GM23338 (cell line): ENCODE measurements at regions not wholly inside any gene's neighbourhood (a gene's known extent, or its start where the extent isn't known, plus 50 kb on each side); places are given as distances from the start of the nearest gene placed in this dataset.

Source experiments
- ATAC-seq: fragments of 200-7000 bp; cut with Tn5 transposase; 3 replicates; pipeline ENCODE4 v1.9.1; 2020
- DNase-seq: peaks from one replicate; pipeline ENCODE4 v3.0.0-alpha.2; 2015; ENCODE audit warnings: low spot score
- H2AFZ ChIP-seq: fragments of 200-600 bp; sonication (generic); 2 replicates; pipeline ENCODE4 v1.8.0; 2016; ENCODE audit warnings: antibody characterized with exemption, mild to moderate bottlenecking, moderate library complexity
- H3F3A ChIP-seq: fragments of 200-600 bp; sonication (generic); replicated peaks from 2 replicates; pipeline ENCODE4 v1.8.0; 2017; ENCODE audit warnings: antibody characterized with exemption, mixed run types, low read depth
- H3K27ac ChIP-seq: fragments of 200-600 bp; sonication (generic); 2 replicates; pipeline ENCODE4 v1.6.1; 2016; ENCODE audit warnings: low read depth
- H3K27me3 ChIP-seq: fragments of 200-600 bp; sonication (generic); 2 replicates; pipeline ENCODE4 v1.8.0; 2016; ENCODE audit warnings: mild to moderate bottlenecking, mixed run types, moderate library complexity; ENCODE audit not compliant: insufficient read depth
- H3K36me3 ChIP-seq: fragments of 200-600 bp; sonication (generic); 2 replicates; pipeline ENCODE4 v1.8.0; 2016; ENCODE audit warnings: mild to moderate bottlenecking; ENCODE audit not compliant: insufficient read depth
- H3K4me1 ChIP-seq: fragments of 200-600 bp; sonication (generic); 2 replicates; pipeline ENCODE4 v1.8.0; 2016; ENCODE audit warnings: mild to moderate bottlenecking, moderate library complexity; ENCODE audit not compliant: insufficient read depth
- H3K4me2 ChIP-seq: fragments of 200-600 bp; sonication (generic); 2 replicates; pipeline ENCODE4 v1.7.1; 2017; ENCODE audit warnings: mixed run types
- H3K4me3 ChIP-seq: fragments of 200-600 bp; sonication (generic); 2 replicates; pipeline ENCODE4 v1.6.1; 2016; ENCODE audit warnings: mixed run types
- H3K79me2 ChIP-seq: fragments of 200-600 bp; sonication (generic); replicated peaks from 2 replicates; pipeline ENCODE4 v1.8.0; 2017; ENCODE audit warnings: mild to moderate bottlenecking; ENCODE audit not compliant: insufficient read depth
- H3K9me2 ChIP-seq: fragments of 200-600 bp; sonication (generic); 2 replicates; pipeline ENCODE4 v1.8.0; 2017; ENCODE audit not compliant: insufficient read depth
- H4K20me1 ChIP-seq: fragments of 200-600 bp; sonication (generic); replicated peaks from 2 replicates; pipeline ENCODE4 v1.8.0; 2017; ENCODE audit warnings: mild to moderate bottlenecking; ENCODE audit not compliant: insufficient read depth
- H3K27ac Mint-ChIP-seq: 2 replicates; pipeline ENCODE4 v1.8.0; 2020; ENCODE audit warnings: inconsistent platforms, mild to moderate bottlenecking, moderate library complexity, mixed read lengths
- H3K27me3 Mint-ChIP-seq: 3 replicates; pipeline ENCODE4 v1.8.0; 2022; ENCODE audit warnings: low read depth, mild to moderate bottlenecking, moderate library complexity, mixed read lengths, inconsistent platforms; ENCODE audit not compliant: insufficient read depth, poor library complexity
- H3K36me3 Mint-ChIP-seq: 3 replicates; pipeline ENCODE4 v1.8.0; 2021; ENCODE audit warnings: low read depth, mild to moderate bottlenecking, inconsistent platforms, moderate library complexity, mixed read lengths
- H3K4me1 Mint-ChIP-seq: 3 replicates; pipeline ENCODE4 v1.8.0; 2020; ENCODE audit warnings: mild to moderate bottlenecking, inconsistent platforms, mixed read lengths
- H3K4me3 Mint-ChIP-seq: 3 replicates; pipeline ENCODE4 v1.8.0; 2021; ENCODE audit warnings: moderate library complexity, mild to moderate bottlenecking, inconsistent platforms, mixed read lengths
- H3K9me3 Mint-ChIP-seq: 3 replicates; pipeline ENCODE4 v1.8.0; 2020; ENCODE audit warnings: moderate library complexity, mild to moderate bottlenecking, inconsistent platforms, mixed read lengths
- CREB1 ChIP-seq: fragments of 250-450 bp; sonication (Bioruptor Pico); IDR thresholded peaks from 2 replicates; pipeline ENCODE4 v1.5.0; 2020; ENCODE audit warnings: low read depth, mild to moderate bottlenecking, moderate library complexity
- EZH2 ChIP-seq: fragments of 200-600 bp; sonication (generic); IDR thresholded peaks from one replicate; pipeline ENCODE4 v1.8.0; 2017; ENCODE audit warnings: antibody characterized with exemption, mild to moderate bottlenecking, low read depth; ENCODE audit not compliant: unreplicated experiment
- EZH2phosphoT487 ChIP-seq: fragments of 200-600 bp; sonication (generic); IDR thresholded peaks from one replicate; pipeline ENCODE4 v1.8.1; 2018; ENCODE audit warnings: antibody characterized with exemption; ENCODE audit not compliant: unreplicated experiment
- JUNB ChIP-seq: IDR thresholded peaks from one replicate; pipeline ENCODE4 v1.6.1; 2016; ENCODE audit warnings: antibody characterized with exemption; ENCODE audit not compliant: unreplicated experiment
- NANOG ChIP-seq: IDR thresholded peaks from 2 replicates; pipeline ENCODE4 v1.6.1; 2016; ENCODE audit warnings: antibody characterized with exemption, borderline replicate concordance
- POLR2AphosphoS5 ChIP-seq: IDR thresholded peaks from 2 replicates; pipeline ENCODE4 v1.6.1; 2016; ENCODE audit warnings: antibody characterized with exemption, low read depth
- STAT1 ChIP-seq: IDR thresholded peaks from one replicate; pipeline ENCODE4 v1.6.1; 2016; ENCODE audit warnings: antibody characterized with exemption; ENCODE audit not compliant: unreplicated experiment
- ZNF114 ChIP-seq: fragments of 250-450 bp; sonication (Bioruptor Pico); IDR thresholded peaks from 2 replicates; pipeline ENCODE4 v1.5.0; 2020; ENCODE audit warnings: mild to moderate bottlenecking, moderate library complexity
- ZNF331 ChIP-seq: fragments of 250-450 bp; sonication (Bioruptor Pico); IDR thresholded peaks from 2 replicates; pipeline ENCODE4 v1.5.0; 2020; ENCODE audit warnings: low read depth, mild to moderate bottlenecking, moderate library complexity
- TF ChIP-seq, protein P1 (sequence below): IDR thresholded peaks from one replicate; pipeline ENCODE4 v1.6.1; 2018; ENCODE audit warnings: antibody characterized with exemption; ENCODE audit not compliant: unreplicated experiment
- TF ChIP-seq, protein P2 (sequence below), 2 experiments: fragments of 200-600 bp in 1 of 2; sonication (generic) in 1 of 2; conservative IDR thresholded peaks; 2 replicates each; pipeline versions ENCODE4 v1.5.1 to v1.6.1; 2016 to 2017; ENCODE audit warnings: antibody characterized with exemption in 2 of 2, low read depth in 2 of 2, mild to moderate bottlenecking in 2 of 2, moderate library complexity in 1 of 2
- TF ChIP-seq, protein P3 (sequence below): IDR thresholded peaks from 2 replicates; pipeline ENCODE4 v1.6.1; 2016; ENCODE audit warnings: antibody characterized with exemption

DNA sequence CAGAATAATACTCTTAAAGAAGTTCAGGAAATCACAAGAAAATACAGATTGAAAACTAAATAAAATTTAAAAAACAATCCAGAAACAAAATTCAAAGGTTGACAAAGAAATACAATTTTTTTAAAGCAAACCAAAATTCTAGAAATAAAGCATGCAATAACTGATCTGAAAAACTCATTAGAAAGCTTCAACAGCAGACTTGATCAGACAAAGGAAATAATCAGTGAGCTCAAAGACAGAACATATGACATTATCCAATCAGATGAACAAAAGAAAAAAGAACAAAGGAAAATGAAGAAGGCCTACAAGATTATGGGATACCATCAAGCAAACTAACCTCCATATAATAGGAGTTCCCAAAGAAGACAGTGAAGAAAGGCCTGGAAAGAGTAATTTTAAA is 336.8 kb downstream of the RSL24D1 start (continued):
- TF ChIP-seq STAT1 (no peak), POLR2AphosphoS5 (no peak), EZH2 (no peak), ZNF331 (CRISPR knock-in tag) (no peak)
- TF ChIP-seq, protein P1, sequence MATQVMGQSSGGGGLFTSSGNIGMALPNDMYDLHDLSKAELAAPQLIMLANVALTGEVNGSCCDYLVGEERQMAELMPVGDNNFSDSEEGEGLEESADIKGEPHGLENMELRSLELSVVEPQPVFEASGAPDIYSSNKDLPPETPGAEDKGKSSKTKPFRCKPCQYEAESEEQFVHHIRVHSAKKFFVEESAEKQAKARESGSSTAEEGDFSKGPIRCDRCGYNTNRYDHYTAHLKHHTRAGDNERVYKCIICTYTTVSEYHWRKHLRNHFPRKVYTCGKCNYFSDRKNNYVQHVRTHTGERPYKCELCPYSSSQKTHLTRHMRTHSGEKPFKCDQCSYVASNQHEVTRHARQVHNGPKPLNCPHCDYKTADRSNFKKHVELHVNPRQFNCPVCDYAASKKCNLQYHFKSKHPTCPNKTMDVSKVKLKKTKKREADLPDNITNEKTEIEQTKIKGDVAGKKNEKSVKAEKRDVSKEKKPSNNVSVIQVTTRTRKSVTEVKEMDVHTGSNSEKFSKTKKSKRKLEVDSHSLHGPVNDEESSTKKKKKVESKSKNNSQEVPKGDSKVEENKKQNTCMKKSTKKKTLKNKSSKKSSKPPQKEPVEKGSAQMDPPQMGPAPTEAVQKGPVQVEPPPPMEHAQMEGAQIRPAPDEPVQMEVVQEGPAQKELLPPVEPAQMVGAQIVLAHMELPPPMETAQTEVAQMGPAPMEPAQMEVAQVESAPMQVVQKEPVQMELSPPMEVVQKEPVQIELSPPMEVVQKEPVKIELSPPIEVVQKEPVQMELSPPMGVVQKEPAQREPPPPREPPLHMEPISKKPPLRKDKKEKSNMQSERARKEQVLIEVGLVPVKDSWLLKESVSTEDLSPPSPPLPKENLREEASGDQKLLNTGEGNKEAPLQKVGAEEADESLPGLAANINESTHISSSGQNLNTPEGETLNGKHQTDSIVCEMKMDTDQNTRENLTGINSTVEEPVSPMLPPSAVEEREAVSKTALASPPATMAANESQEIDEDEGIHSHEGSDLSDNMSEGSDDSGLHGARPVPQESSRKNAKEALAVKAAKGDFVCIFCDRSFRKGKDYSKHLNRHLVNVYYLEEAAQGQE, result no peak
- TF ChIP-seq, protein P2, sequence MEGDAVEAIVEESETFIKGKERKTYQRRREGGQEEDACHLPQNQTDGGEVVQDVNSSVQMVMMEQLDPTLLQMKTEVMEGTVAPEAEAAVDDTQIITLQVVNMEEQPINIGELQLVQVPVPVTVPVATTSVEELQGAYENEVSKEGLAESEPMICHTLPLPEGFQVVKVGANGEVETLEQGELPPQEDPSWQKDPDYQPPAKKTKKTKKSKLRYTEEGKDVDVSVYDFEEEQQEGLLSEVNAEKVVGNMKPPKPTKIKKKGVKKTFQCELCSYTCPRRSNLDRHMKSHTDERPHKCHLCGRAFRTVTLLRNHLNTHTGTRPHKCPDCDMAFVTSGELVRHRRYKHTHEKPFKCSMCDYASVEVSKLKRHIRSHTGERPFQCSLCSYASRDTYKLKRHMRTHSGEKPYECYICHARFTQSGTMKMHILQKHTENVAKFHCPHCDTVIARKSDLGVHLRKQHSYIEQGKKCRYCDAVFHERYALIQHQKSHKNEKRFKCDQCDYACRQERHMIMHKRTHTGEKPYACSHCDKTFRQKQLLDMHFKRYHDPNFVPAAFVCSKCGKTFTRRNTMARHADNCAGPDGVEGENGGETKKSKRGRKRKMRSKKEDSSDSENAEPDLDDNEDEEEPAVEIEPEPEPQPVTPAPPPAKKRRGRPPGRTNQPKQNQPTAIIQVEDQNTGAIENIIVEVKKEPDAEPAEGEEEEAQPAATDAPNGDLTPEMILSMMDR (conservative IDR thresholded peaks at IDR 0.05; ENCODE audit: low read depth in 2 of 2), result no peak

DNA sequence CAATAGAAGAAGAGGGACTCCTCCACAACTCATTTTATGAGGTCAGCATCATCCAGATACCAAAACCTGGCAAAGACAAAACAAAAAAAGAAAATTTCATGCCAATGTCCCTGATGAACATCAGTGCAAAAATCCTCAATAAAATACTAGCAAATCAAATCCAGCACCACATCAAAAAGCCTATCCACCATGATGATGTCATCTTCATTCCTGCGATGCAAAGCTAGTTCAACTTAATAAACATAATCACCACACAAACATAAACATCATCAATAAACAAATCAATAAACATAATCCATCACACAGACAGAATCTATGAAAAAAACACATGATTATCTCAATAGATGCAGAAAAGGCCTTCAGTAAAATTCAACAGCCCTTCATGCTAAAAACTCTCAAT is 342.1 kb downstream of the RSL24D1 start:
- Mint-ChIP-seq H3K36me3 (peaks cover 17% of the 10 kb centered on the region; the same call in 2 of the 3 replicates), H3K27me3 (no peaks in the 10 kb centered on the region), H3K27ac (no peak overlapping the region), H3K4me3 (no peak overlapping the region), H3K4me1 (no peaks in the 10 kb centered on the region), H3K9me3 (peaks cover 79% of the 10 kb centered on the region)
- Histone ChIP-seq H3F3A (no peaks in the 10 kb centered on the region), H3K9me2 (no peaks in the 10 kb centered on the region), H4K20me1 (no peaks in the 10 kb centered on the region), H3K27ac (no peak overlapping the region), H3K4me3 (no peak overlapping the region), H3K4me1 (no peaks in the 10 kb centered on the region), H3K79me2 (no peaks in the 10 kb centered on the region), H3K36me3 (0 out of 2 replicates have a peak, but pooled peaks cover 9% of the 10 kb centered on the region), H3K4me2 (no peak overlapping the region), H2AFZ (no peak overlapping the region), H3K27me3 (no peaks in the 10 kb centered on the region)
- ATAC-seq, result no peak
- DNase-seq, result no peak
- TF ChIP-seq ZNF114 (CRISPR knock-in tag) (no peak), NANOG (no peak), EZH2 (no peak), POLR2AphosphoS5 (no peak), ZNF331 (CRISPR knock-in tag) (no peak), CREB1 (no peak), STAT1 (no peak), JUNB (no peak), EZH2phosphoT487 (no peak)
- TF ChIP-seq, protein P2 (conservative IDR thresholded peaks at IDR 0.05; ENCODE audit: low read depth in 2 of 2), result no peak
- TF ChIP-seq, protein P3, sequence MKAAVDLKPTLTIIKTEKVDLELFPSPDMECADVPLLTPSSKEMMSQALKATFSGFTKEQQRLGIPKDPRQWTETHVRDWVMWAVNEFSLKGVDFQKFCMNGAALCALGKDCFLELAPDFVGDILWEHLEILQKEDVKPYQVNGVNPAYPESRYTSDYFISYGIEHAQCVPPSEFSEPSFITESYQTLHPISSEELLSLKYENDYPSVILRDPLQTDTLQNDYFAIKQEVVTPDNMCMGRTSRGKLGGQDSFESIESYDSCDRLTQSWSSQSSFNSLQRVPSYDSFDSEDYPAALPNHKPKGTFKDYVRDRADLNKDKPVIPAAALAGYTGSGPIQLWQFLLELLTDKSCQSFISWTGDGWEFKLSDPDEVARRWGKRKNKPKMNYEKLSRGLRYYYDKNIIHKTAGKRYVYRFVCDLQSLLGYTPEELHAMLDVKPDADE, result no peak
